ENCODE measurements at regions not wholly inside any gene's neighbourhood (a gene's known extent, or its start where the extent isn't known, plus 50 kb on each side); places are given as distances from the start of the nearest gene placed in this dataset.

DNA sequence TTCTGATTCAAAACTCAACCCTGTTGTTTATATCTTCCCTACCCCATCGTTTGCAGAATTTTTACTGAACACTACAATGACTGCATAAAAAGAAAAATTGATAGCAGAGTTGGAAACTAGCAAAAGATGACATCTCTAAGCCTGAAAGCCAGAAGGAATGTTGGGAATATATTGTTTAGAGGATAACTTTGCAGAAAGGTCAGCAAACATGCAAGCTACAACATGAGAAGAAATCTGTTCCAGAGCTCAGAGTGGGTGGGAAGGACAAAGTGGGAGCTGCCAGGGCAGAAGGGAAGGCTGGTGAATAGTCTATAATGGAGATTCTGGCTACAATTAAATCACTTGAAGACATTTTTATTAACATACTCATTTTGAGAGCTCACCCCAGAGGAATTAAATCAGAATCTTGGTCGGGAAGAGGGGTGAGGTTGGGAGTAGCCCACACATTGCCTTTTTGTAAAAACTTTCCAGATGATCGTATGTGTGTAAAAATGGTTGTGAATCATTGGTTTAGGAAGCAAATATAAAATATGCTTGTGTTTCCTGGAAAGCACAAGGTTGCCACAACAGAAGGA, 574.8 kb downstream of the FLRT2 start:
- peaks cover 6% of the 10 kb centered on the region; the same call in 1 of the 3 replicates for H3K36me3 Mint-ChIP-seq (ENCODE audit: low read depth)
- no peak for ATAC-seq
- Histone ChIP-seq H3K27me3 (ENCODE audit: insufficient read depth) (no peaks in the 10 kb centered on the region), H2AFZ (no peak overlapping the region), H3K4me3 (no peak overlapping the region), H3F3A (replicated peaks; ENCODE audit: low read depth) (no peaks in the 10 kb centered on the region), H3K36me3 (ENCODE audit: insufficient read depth) (no peaks in the 10 kb centered on the region), H3K4me1 (ENCODE audit: insufficient read depth) (peaks cover 6% of the 10 kb centered on the region; the same call in 1 of the 2 replicates), H3K4me2 (no peak overlapping the region), H3K79me2 (replicated peaks; ENCODE audit: insufficient read depth) (no peaks in the 10 kb centered on the region), H4K20me1 (replicated peaks; ENCODE audit: insufficient read depth) (no peaks in the 10 kb centered on the region), H3K27ac (ENCODE audit: low read depth) (no peak overlapping the region), H3K9me2 (ENCODE audit: insufficient read depth) (no peaks in the 10 kb centered on the region)
- H3K27me3 Mint-ChIP-seq (ENCODE audit: insufficient read depth, low read depth, poor library complexity): no peaks in the 10 kb centered on the region
- H3K27ac Mint-ChIP-seq: no peak overlapping the region
- no peak overlapping the region for H3K4me3 Mint-ChIP-seq
- no peak for TF ChIP-seq JUNB (IDR thresholded peaks at IDR 0.05; ENCODE audit: unreplicated experiment)
- no peak for TF ChIP-seq POLR2AphosphoS5 (IDR thresholded peaks at IDR 0.05; ENCODE audit: low read depth)
- TF ChIP-seq ZNF331 (CRISPR knock-in tag; IDR thresholded peaks at IDR 0.05; ENCODE audit: low read depth): no peak
- TF ChIP-seq EZH2 (IDR thresholded peaks at IDR 0.05; ENCODE audit: low read depth, unreplicated experiment): no peak
- no peak for TF ChIP-seq CREB1 (CRISPR knock-in tag; IDR thresholded peaks at IDR 0.05; ENCODE audit: low read depth)
- TF ChIP-seq, protein P1, sequence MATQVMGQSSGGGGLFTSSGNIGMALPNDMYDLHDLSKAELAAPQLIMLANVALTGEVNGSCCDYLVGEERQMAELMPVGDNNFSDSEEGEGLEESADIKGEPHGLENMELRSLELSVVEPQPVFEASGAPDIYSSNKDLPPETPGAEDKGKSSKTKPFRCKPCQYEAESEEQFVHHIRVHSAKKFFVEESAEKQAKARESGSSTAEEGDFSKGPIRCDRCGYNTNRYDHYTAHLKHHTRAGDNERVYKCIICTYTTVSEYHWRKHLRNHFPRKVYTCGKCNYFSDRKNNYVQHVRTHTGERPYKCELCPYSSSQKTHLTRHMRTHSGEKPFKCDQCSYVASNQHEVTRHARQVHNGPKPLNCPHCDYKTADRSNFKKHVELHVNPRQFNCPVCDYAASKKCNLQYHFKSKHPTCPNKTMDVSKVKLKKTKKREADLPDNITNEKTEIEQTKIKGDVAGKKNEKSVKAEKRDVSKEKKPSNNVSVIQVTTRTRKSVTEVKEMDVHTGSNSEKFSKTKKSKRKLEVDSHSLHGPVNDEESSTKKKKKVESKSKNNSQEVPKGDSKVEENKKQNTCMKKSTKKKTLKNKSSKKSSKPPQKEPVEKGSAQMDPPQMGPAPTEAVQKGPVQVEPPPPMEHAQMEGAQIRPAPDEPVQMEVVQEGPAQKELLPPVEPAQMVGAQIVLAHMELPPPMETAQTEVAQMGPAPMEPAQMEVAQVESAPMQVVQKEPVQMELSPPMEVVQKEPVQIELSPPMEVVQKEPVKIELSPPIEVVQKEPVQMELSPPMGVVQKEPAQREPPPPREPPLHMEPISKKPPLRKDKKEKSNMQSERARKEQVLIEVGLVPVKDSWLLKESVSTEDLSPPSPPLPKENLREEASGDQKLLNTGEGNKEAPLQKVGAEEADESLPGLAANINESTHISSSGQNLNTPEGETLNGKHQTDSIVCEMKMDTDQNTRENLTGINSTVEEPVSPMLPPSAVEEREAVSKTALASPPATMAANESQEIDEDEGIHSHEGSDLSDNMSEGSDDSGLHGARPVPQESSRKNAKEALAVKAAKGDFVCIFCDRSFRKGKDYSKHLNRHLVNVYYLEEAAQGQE (IDR thresholded peaks at IDR 0.05; ENCODE audit: unreplicated experiment): no peak
- TF ChIP-seq, protein P2, sequence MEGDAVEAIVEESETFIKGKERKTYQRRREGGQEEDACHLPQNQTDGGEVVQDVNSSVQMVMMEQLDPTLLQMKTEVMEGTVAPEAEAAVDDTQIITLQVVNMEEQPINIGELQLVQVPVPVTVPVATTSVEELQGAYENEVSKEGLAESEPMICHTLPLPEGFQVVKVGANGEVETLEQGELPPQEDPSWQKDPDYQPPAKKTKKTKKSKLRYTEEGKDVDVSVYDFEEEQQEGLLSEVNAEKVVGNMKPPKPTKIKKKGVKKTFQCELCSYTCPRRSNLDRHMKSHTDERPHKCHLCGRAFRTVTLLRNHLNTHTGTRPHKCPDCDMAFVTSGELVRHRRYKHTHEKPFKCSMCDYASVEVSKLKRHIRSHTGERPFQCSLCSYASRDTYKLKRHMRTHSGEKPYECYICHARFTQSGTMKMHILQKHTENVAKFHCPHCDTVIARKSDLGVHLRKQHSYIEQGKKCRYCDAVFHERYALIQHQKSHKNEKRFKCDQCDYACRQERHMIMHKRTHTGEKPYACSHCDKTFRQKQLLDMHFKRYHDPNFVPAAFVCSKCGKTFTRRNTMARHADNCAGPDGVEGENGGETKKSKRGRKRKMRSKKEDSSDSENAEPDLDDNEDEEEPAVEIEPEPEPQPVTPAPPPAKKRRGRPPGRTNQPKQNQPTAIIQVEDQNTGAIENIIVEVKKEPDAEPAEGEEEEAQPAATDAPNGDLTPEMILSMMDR (conservative IDR thresholded peaks at IDR 0.05; ENCODE audit: low read depth in 2 of 2): no peak
- TF ChIP-seq STAT1 (IDR thresholded peaks at IDR 0.05; ENCODE audit: unreplicated experiment): no peak
- TF ChIP-seq ZNF114 (CRISPR knock-in tag; IDR thresholded peaks at IDR 0.05): no peak
- no peak for TF ChIP-seq ETS1 (IDR thresholded peaks at IDR 0.05)
- no peak for TF ChIP-seq NANOG (IDR thresholded peaks at IDR 0.05; ENCODE audit: borderline replicate concordance)
- TF ChIP-seq EZH2phosphoT487 (IDR thresholded peaks at IDR 0.05; ENCODE audit: unreplicated experiment): no peak
- TF ChIP-seq, protein P3, sequence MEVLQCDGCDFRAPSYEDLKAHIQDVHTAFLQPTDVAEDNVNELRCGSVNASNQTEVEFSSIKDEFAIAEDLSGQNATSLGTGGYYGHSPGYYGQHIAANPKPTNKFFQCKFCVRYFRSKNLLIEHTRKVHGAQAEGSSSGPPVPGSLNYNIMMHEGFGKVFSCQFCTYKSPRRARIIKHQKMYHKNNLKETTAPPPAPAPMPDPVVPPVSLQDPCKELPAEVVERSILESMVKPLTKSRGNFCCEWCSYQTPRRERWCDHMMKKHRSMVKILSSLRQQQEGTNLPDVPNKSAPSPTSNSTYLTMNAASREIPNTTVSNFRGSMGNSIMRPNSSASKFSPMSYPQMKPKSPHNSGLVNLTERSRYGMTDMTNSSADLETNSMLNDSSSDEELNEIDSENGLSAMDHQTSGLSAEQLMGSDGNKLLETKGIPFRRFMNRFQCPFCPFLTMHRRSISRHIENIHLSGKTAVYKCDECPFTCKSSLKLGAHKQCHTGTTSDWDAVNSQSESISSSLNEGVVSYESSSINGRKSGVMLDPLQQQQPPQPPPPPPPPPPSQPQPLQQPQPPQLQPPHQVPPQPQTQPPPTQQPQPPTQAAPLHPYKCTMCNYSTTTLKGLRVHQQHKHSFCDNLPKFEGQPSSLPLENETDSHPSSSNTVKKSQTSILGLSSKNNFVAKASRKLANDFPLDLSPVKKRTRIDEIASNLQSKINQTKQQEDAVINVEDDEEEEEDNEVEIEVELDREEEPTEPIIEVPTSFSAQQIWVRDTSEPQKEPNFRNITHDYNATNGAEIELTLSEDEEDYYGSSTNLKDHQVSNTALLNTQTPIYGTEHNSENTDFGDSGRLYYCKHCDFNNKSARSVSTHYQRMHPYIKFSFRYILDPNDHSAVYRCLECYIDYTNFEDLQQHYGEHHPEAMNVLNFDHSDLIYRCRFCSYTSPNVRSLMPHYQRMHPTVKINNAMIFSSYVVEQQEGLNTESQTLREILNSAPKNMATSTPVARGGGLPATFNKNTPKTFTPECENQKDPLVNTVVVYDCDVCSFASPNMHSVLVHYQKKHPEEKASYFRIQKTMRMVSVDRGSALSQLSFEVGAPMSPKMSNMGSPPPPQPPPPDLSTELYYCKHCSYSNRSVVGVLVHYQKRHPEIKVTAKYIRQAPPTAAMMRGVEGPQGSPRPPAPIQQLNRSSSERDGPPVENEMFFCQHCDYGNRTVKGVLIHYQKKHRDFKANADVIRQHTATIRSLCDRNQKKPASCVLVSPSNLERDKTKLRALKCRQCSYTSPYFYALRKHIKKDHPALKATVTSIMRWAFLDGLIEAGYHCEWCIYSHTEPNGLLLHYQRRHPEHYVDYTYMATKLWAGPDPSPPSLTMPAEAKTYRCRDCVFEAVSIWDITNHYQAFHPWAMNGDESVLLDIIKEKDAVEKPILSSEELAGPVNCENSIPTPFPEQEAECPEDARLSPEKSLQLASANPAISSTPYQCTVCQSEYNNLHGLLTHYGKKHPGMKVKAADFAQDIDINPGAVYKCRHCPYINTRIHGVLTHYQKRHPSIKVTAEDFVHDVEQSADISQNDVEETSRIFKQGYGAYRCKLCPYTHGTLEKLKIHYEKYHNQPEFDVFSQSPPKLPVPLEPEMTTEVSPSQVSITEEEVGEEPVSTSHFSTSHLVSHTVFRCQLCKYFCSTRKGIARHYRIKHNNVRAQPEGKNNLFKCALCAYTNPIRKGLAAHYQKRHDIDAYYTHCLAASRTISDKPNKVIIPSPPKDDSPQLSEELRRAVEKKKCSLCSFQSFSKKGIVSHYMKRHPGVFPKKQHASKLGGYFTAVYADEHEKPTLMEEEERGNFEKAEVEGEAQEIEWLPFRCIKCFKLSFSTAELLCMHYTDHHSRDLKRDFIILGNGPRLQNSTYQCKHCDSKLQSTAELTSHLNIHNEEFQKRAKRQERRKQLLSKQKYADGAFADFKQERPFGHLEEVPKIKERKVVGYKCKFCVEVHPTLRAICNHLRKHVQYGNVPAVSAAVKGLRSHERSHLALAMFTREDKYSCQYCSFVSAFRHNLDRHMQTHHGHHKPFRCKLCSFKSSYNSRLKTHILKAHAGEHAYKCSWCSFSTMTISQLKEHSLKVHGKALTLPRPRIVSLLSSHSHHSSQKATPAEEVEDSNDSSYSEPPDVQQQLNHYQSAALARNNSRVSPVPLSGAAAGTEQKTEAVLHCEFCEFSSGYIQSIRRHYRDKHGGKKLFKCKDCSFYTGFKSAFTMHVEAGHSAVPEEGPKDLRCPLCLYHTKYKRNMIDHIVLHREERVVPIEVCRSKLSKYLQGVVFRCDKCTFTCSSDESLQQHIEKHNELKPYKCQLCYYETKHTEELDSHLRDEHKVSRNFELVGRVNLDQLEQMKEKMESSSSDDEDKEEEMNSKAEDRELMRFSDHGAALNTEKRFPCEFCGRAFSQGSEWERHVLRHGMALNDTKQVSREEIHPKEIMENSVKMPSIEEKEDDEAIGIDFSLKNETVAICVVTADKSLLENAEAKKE (CRISPR knock-in tag; IDR thresholded peaks at IDR 0.05): no peak
- H3K9me3 Mint-ChIP-seq: peaks cover 14% of the 10 kb centered on the region
- peaks cover 2% of the 10 kb centered on the region; the same call in 1 of the 3 replicates for H3K4me1 Mint-ChIP-seq
- no peak for DNase-seq (ENCODE audit: low spot score)

Measured in GM23338 (cell line).